GM12878 (cell line): ENCODE measurements at regions not wholly inside any gene's neighbourhood (a gene's known extent, or its start where the extent isn't known, plus 50 kb on each side); places are given as distances from the start of the nearest gene placed in this dataset.

Experiments used
- ATAC-seq: fragments of 200-7000 bp; cut with Tn5 transposase; 3 replicates; pipeline ENCODE4 v1.9.1; 2020; ENCODE audit warnings: mild to moderate bottlenecking, moderate library complexity
- BruUV-seq: library from RNA; stranded (reverse); fragments of 400-500 nt; replicated peaks from 2 replicates; lab custom pipeline; 2021; lab: Mats Ljungman, UMichigan
- CTCF ChIA-PET: fragments of 300-600 bp; sonication (Branson Sonifier 250); formaldehyde crosslinking; extraction: SDS; loops from one replicate; lab custom pipeline; 2021; ENCODE audit warnings: inconsistent platforms; lab: Yijun Ruan, JAX
- POLR2A ChIA-PET: fragments of 350-600 bp; formaldehyde crosslinking; extraction: SDS; loops from one replicate; lab custom pipeline; 2021; ENCODE audit warnings: inconsistent platforms; lab: Charles Lee
- RAD21 ChIA-PET: fragments of 300-600 bp; sonication (Branson Sonifier 250); formaldehyde crosslinking; loops from one replicate; lab custom pipeline; 2023; ENCODE audit warnings: antibody characterized with exemption; ENCODE audit not compliant: unreplicated experiment; lab: Charles Lee
- SMC1A ChIA-PET: fragments of 300-600 bp; sonication (Branson Sonifier 250); formaldehyde crosslinking; loops from one replicate; lab custom pipeline; 2023; ENCODE audit not compliant: unreplicated experiment, uncharacterized antibody; lab: Charles Lee
- DNase-seq: peaks from one replicate; pipeline ENCODE4 v3.0.0-alpha.2; 2011; ENCODE audit warnings: low read depth, low spot score
- FAIRE-seq: peaks from 3 replicates; lab custom pipeline; 2011; peaks lifted over from hg19 to GRCh38; lab: Jason Lieb, UNC
- H2AFZ ChIP-seq: 2 replicates; pipeline ENCODE4 v1.6.0; 2011; ENCODE audit warnings: low read depth, low read length, control low read depth; ENCODE audit not compliant: control insufficient read depth
- H3K27ac ChIP-seq: 2 replicates; pipeline ENCODE4 v1.5.1; 2011; ENCODE audit warnings: control low read depth; ENCODE audit not compliant: control insufficient read depth, insufficient read depth
- H3K27me3 ChIP-seq, 2 experiments: replicated peaks in 1 of 2; 2 replicates each; pipeline versions ENCODE4 v1.6.0 to v1.6.1; 2011; ENCODE audit warnings: low read length in 1 of 2; ENCODE audit not compliant: control insufficient read depth in 2 of 2, insufficient read depth in 2 of 2
- H3K36me3 ChIP-seq, 2 experiments: 2 replicates each; pipeline ENCODE4 v1.5.1; 2011; ENCODE audit warnings: low read length in 1 of 2; ENCODE audit not compliant: control insufficient read depth in 2 of 2, insufficient read depth in 2 of 2
- H3K4me1 ChIP-seq: 2 replicates; pipeline ENCODE4 v1.6.1; 2011; ENCODE audit warnings: mild to moderate bottlenecking, low read length, moderate library complexity, mixed read lengths; ENCODE audit not compliant: control insufficient read depth, insufficient read depth
- H3K4me2 ChIP-seq: 2 replicates; pipeline ENCODE4 v1.6.0; 2011; ENCODE audit warnings: control low read depth; ENCODE audit not compliant: control insufficient read depth, insufficient read depth
- H3K4me3 ChIP-seq: fragments of 200-600 bp; sonication (generic); 2 replicates; pipeline ENCODE4 v1.5.1; 2016
- H3K79me2 ChIP-seq: 2 replicates; pipeline ENCODE4 v1.6.0; 2011; ENCODE audit warnings: low read length; ENCODE audit not compliant: control insufficient read depth, insufficient read depth
- H3K9ac ChIP-seq: 2 replicates; pipeline ENCODE4 v1.8.0; 2011; ENCODE audit warnings: low read length, control low read depth, mixed read lengths; ENCODE audit not compliant: control insufficient read depth, insufficient read depth
- H3K9me3 ChIP-seq: replicated peaks from 3 replicates; pipeline ENCODE4 v1.5.1; 2011; ENCODE audit warnings: mild to moderate bottlenecking, low read length; ENCODE audit not compliant: control insufficient read depth, insufficient read depth
- H4K20me1 ChIP-seq: 2 replicates; pipeline ENCODE4 v1.6.0; 2011; ENCODE audit not compliant: control insufficient read depth, insufficient read depth
- BMI1 ChIP-seq: fragments of 450-650 bp; IDR thresholded peaks from 2 replicates; pipeline ENCODE4 v1.6.1; 2016; ENCODE audit warnings: mild to moderate bottlenecking, moderate library complexity, borderline replicate concordance
- CTCF ChIP-seq, 3 experiments: IDR thresholded peaks in 2 of 3; conservative IDR thresholded peaks in 1 of 3; 2 replicates each; pipeline ENCODE4 v1.5.1; 2011; ENCODE audit warnings: low read depth in 3 of 3, low read length in 3 of 3, mild to moderate bottlenecking in 3 of 3, control low read depth in 2 of 3, moderate library complexity in 2 of 3, inconsistent platforms in 1 of 3, mixed read lengths in 1 of 3; ENCODE audit not compliant: control insufficient read depth in 2 of 3, insufficient read depth in 1 of 3; ENCODE audit errors: extremely low read depth in 1 of 3
- IRF3 ChIP-seq: fragments of 450-650 bp; IDR thresholded peaks from 2 replicates; pipeline ENCODE4 v1.6.1; 2014; ENCODE audit warnings: mild to moderate bottlenecking
- NFYA ChIP-seq: IDR thresholded peaks from 2 replicates; pipeline ENCODE4 v1.6.1; 2011; ENCODE audit warnings: low read depth, mild to moderate bottlenecking, low read length, improper control_type of control experiment, borderline replicate concordance
- RFX5 ChIP-seq: IDR thresholded peaks from 2 replicates; pipeline ENCODE4 v1.6.1; 2011; ENCODE audit warnings: low read depth, low read length, improper control_type of control experiment
- SMAD1 ChIP-seq: fragments of 450-650 bp; IDR thresholded peaks from 2 replicates; pipeline ENCODE4 v1.6.1; 2018; ENCODE audit warnings: mild to moderate bottlenecking, low read depth; ENCODE audit not compliant: partially characterized antibody
- WGBS: methylation state at CpG from one replicate; pipeline ENCODE4 v1.1.6; 2016; ENCODE audit warnings: low lambda C conversion rate; ENCODE audit not compliant: insufficient replicate concordance, insufficient coverage; ENCODE audit errors: missing lambda C conversion rate; 5-methylcytosine and 5-hydroxymethylcytosine counted together
- in situ Hi-C: fragments of 300-500 bp; cut with MboI; formaldehyde crosslinking; loops from 9 replicates; pipeline ENCODE4 v1.14.3; 2018; ENCODE audit warnings: mixed read lengths
- intact Hi-C: fragments of 100-400 bp; cut with micrococcal nuclease; formaldehyde crosslinking; loops from one replicate; pipeline ENCODE4 v1.14.2; 2022; ENCODE audit not compliant: unreplicated experiment

- ATAC-seq: no peak
- intact Hi-C loops: loop anchor here (1.0 kb wide), 1 partner anchor 270 kb away; no protein-coding TSS in a partner anchor
- Histone ChIP-seq H3K27ac (no peak overlapping the region), H3K9me3 (no peaks in the 10 kb centered on the region; the same call in 1 of the 3 replicates), H3K4me2 (no peak overlapping the region), H3K9ac (no peak overlapping the region), H4K20me1 (no peaks in the 10 kb centered on the region), H3K79me2 (no peaks in the 10 kb centered on the region), H3K36me3 (no peaks in the 10 kb centered on the region), H2AFZ (no peak overlapping the region), H3K4me1 (no peaks in the 10 kb centered on the region), H3K27me3 (no peaks in the 10 kb centered on the region), H3K4me3 (no peak overlapping the region)
- ChIA-PET CTCF (interaction anchor here (0.6 kb wide), 1 partner anchor 201 kb away, joined by 3 read pairs; no protein-coding TSS in a partner anchor), SMC1A (no interaction called here), RAD21 (no interaction called here), POLR2A (no interaction called here)
- FAIRE-seq: no peak
- 0 out of 6 replicates have a peak, but pooled peaks of 1 of the 3 experiments have one; percentile 1 for TF ChIP-seq CTCF (IDR thresholded peaks at IDR 0.05 in 2 of 3, conservative IDR thresholded peaks at IDR 0.05 in 1 of 3; ENCODE audit: control insufficient read depth in 2 of 3, extremely low read depth in 1 of 3, insufficient read depth in 1 of 3, low read depth in 3 of 3, low read length in 3 of 3)
- no peak for TF ChIP-seq SMAD1
- no peak for TF ChIP-seq IRF3
- no peak for TF ChIP-seq NFYA
- TF ChIP-seq BMI1: no peak
- TF ChIP-seq RFX5: no peak
- in situ Hi-C loops: loop anchor here (5.0 kb wide), 1 partner anchor 51 kb away; no protein-coding TSS in a partner anchor
- no TSS peak for BruUV-seq
- WGBS: 22% methylated on average over 17 of the region's 17 CpGs
- no peak for DNase-seq
Observed at GRCh38 chr20:61120595-61121515, 131.2 kb upstream of the CDH4 start.
